Loucy (cell line): ENCODE measurements at regions not wholly inside any gene's neighbourhood (a gene's known extent, or its start where the extent isn't known, plus 50 kb on each side); places are given as distances from the start of the nearest gene placed in this dataset.

Experiments
- H2AFZ ChIP-seq: fragments of 200-600 bp; sonication (generic); 2 replicates; pipeline ENCODE4 v1.6.0; 2016; ENCODE audit warnings: antibody characterized with exemption, mild to moderate bottlenecking, low read length, moderate library complexity
- H3F3A ChIP-seq: fragments of 200-600 bp; 2 replicates; pipeline ENCODE4 v1.6.0; 2016; ENCODE audit warnings: antibody characterized with exemption, low read depth, mild to moderate bottlenecking
- H3K27me3 ChIP-seq: fragments of 200-600 bp; sonication (generic); 2 replicates; pipeline ENCODE4 v1.6.1; 2014; ENCODE audit warnings: low read length, mild to moderate bottlenecking; ENCODE audit not compliant: insufficient read depth, poor library complexity, severe bottlenecking
- H3K36me3 ChIP-seq: fragments of 200-600 bp; sonication (generic); 2 replicates; pipeline ENCODE4 v1.6.1; 2016; ENCODE audit warnings: low read length; ENCODE audit not compliant: insufficient read depth
- H3K4me1 ChIP-seq: fragments of 200-600 bp; sonication (generic); 2 replicates; pipeline ENCODE4 v1.5.1; 2014; ENCODE audit warnings: low read length, mild to moderate bottlenecking; ENCODE audit not compliant: insufficient read depth, poor library complexity, severe bottlenecking
- H3K4me2 ChIP-seq: fragments of 200-600 bp; sonication (generic); 2 replicates; pipeline ENCODE4 v1.6.0; 2014; ENCODE audit warnings: antibody characterized with exemption, low read length, low read depth, mild to moderate bottlenecking; ENCODE audit not compliant: poor library complexity, severe bottlenecking
- H3K4me3 ChIP-seq: fragments of 200-600 bp; sonication (generic); 2 replicates; pipeline ENCODE4 v1.5.1; 2014; ENCODE audit warnings: low read length, mild to moderate bottlenecking, mixed read lengths; ENCODE audit not compliant: poor library complexity, severe bottlenecking
- H3K79me2 ChIP-seq: fragments of 200-600 bp; sonication (generic); 2 replicates; pipeline ENCODE4 v1.6.1; 2014; ENCODE audit warnings: low read length; ENCODE audit not compliant: insufficient read depth
- H3K9ac ChIP-seq: fragments of 200-600 bp; sonication (generic); 2 replicates; pipeline ENCODE4 v1.6.0; 2014; ENCODE audit warnings: mild to moderate bottlenecking, low read depth, low read length, moderate library complexity; ENCODE audit not compliant: poor library complexity, severe bottlenecking
- H3K9me2 ChIP-seq: fragments of 200-600 bp; sonication (generic); replicated peaks from 2 replicates; pipeline ENCODE4 v1.6.1; 2016; ENCODE audit warnings: low read depth, low read length, mixed read lengths
- H3K9me3 ChIP-seq: fragments of 200-600 bp; sonication (generic); 2 replicates; pipeline ENCODE4 v1.6.1; 2014; ENCODE audit warnings: mild to moderate bottlenecking, antibody characterized with exemption, low read length, low read depth; ENCODE audit not compliant: insufficient read depth
- H4K20me1 ChIP-seq: fragments of 200-600 bp; sonication (generic); 2 replicates; pipeline ENCODE4 v1.6.0; 2014; ENCODE audit warnings: antibody characterized with exemption, low read length, mild to moderate bottlenecking; ENCODE audit not compliant: insufficient read depth, poor library complexity, severe bottlenecking
- EZH2phosphoT487 ChIP-seq: fragments of 200-600 bp; IDR thresholded peaks from 2 replicates; pipeline ENCODE4 v1.6.1; 2018; ENCODE audit warnings: antibody characterized with exemption, mild to moderate bottlenecking, moderate library complexity, borderline replicate concordance
- TF ChIP-seq, protein P1 (sequence below): fragments of 200-600 bp; sonication (generic); conservative IDR thresholded peaks from 2 replicates; pipeline ENCODE4 v1.5.1; 2014; ENCODE audit warnings: mild to moderate bottlenecking, antibody characterized with exemption, low read length

DNA sequence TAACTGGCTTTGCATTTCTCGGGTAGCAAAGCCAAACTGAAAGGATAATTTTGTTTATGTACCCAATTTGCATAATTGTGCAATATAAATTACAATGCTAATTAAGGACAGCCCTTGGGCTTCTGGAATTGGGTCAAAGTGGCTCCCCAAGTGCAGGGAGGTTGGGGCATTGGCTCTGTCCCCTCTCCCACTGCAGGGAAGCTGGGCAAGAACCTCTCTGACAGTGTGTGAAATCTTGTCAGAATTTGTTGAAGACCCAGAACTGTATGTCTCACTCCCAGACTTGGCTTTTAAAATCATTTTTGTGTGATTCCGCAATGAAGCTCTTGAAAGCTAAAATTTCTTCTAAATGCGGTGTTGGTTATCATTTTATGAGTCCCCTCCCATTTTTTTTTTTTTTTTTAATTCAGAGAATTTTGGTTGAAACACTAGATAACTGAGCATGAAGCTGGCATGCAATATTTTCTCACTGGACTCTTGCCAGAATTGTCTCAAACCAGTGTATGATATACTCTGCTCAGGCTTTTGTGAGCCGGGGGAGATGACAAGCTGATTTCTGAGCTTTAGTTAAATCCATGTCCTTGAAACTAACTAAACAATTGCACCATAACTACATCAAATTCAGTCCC is 878.9 kb upstream of the CXADR start:
- H3F3A ChIP-seq, result no peaks in the 10 kb centered on the region
- no peaks in the 10 kb centered on the region for H3K36me3 ChIP-seq
- no peaks in the 10 kb centered on the region for H4K20me1 ChIP-seq
- no peak overlapping the region for H2AFZ ChIP-seq
- H3K4me3 ChIP-seq, result no peak overlapping the region
- H3K9me2 ChIP-seq, result no peaks in the 10 kb centered on the region
- TF ChIP-seq, protein P1, sequence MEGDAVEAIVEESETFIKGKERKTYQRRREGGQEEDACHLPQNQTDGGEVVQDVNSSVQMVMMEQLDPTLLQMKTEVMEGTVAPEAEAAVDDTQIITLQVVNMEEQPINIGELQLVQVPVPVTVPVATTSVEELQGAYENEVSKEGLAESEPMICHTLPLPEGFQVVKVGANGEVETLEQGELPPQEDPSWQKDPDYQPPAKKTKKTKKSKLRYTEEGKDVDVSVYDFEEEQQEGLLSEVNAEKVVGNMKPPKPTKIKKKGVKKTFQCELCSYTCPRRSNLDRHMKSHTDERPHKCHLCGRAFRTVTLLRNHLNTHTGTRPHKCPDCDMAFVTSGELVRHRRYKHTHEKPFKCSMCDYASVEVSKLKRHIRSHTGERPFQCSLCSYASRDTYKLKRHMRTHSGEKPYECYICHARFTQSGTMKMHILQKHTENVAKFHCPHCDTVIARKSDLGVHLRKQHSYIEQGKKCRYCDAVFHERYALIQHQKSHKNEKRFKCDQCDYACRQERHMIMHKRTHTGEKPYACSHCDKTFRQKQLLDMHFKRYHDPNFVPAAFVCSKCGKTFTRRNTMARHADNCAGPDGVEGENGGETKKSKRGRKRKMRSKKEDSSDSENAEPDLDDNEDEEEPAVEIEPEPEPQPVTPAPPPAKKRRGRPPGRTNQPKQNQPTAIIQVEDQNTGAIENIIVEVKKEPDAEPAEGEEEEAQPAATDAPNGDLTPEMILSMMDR, result no peak
- TF ChIP-seq EZH2phosphoT487, result no peak
- H3K4me2 ChIP-seq, result no peak overlapping the region
- H3K9me3 ChIP-seq, result no peaks in the 10 kb centered on the region
- H3K9ac ChIP-seq, result no peak overlapping the region
- no peaks in the 10 kb centered on the region for H3K27me3 ChIP-seq
- no peaks in the 10 kb centered on the region for H3K79me2 ChIP-seq
- H3K4me1 ChIP-seq, result no peaks in the 10 kb centered on the region

DNA sequence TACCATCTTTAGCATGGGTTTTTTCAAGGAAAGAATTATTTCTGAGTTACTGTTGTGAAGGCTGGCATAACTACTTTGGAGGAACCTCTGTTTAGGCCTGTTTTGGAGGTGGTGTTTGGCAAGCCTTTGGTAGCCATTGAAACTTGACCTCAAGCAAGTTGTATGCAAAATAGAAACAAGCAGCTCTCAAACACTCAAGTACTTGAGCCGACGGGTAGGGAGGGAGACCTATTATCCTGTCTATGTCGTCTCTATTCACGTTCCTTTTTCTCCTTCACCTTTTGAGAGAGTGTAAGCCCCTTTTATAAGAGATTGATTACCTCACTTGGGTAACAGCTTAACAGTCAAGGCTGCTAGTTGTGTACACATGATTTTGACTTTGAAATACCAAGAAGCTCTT is 878.3 kb upstream of the CXADR start:
- TF ChIP-seq, protein P1, result no peak
- TF ChIP-seq EZH2phosphoT487, result no peak
- H3K36me3 ChIP-seq, result no peaks in the 10 kb centered on the region
- H3K9ac ChIP-seq, result no peak overlapping the region
- no peak overlapping the region for H3K4me2 ChIP-seq
- H3K9me2 ChIP-seq, result no peaks in the 10 kb centered on the region
- H4K20me1 ChIP-seq, result no peaks in the 10 kb centered on the region
- H3K79me2 ChIP-seq, result no peaks in the 10 kb centered on the region
- no peak overlapping the region for H3K4me3 ChIP-seq
- H2AFZ ChIP-seq, result no peak overlapping the region
- H3K27me3 ChIP-seq, result no peaks in the 10 kb centered on the region
- H3K9me3 ChIP-seq, result no peaks in the 10 kb centered on the region
- no peaks in the 10 kb centered on the region for H3K4me1 ChIP-seq
- H3F3A ChIP-seq, result no peaks in the 10 kb centered on the region

DNA sequence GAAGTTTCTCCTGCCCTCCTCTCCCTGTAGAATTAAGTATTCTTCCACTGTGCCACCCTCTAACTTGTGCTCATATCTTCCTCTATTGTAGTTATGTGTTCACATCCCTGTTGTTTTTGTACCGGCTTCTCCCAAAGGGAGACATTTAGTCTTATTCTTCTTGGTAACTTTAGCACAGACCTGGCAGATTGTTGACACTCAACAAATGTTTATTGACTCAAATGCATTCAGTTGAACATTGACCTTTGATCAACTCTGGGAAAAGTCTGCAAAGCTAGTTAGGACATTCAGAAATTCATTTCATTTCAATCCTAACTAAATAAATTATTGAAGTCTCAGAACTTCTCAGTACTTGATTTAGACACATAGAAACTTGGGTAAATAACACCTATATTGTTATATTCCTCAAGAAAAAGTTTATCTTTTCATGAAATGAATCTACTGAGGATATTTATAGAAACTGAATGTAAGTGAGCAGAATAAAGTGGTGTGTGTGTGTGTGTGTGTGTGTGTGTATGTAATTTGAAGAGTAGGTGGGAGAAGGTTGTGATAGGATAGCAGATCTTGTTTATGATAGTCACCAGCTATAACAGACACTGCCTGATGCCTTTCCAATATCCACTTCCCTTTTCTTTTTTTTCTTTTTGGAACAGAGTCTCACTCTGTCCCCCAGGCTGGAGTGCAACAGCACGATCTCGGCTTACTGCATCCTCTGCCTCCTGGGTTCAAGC is 872.4 kb upstream of the CXADR start:
- H3K9ac ChIP-seq, result no peak overlapping the region
- H3K9me2 ChIP-seq, result no peaks in the 10 kb centered on the region
- H3K36me3 ChIP-seq, result no peaks in the 10 kb centered on the region
- no peaks in the 10 kb centered on the region for H3K79me2 ChIP-seq
- H3K4me1 ChIP-seq, result no peaks in the 10 kb centered on the region
- H3K9me3 ChIP-seq, result no peaks in the 10 kb centered on the region
- no peaks in the 10 kb centered on the region for H4K20me1 ChIP-seq
- H3K27me3 ChIP-seq, result no peaks in the 10 kb centered on the region
- no peaks in the 10 kb centered on the region for H3F3A ChIP-seq
- no peak overlapping the region for H3K4me2 ChIP-seq
- H3K4me3 ChIP-seq, result no peak overlapping the region
- TF ChIP-seq, protein P1, result no peak
- no peak for TF ChIP-seq EZH2phosphoT487
- H2AFZ ChIP-seq, result no peak overlapping the region
